GM13977 (cell line): ENCODE measurements at regions not wholly inside any gene's neighbourhood (a gene's known extent, or its start where the extent isn't known, plus 50 kb on each side); places are given as distances from the start of the nearest gene placed in this dataset.

ENCODE experiments used
- DNase-seq: peaks from one replicate; pipeline ENCODE4 v3.0.0; 2012; ENCODE audit warnings: low spot score
- CTCF ChIP-seq: IDR thresholded peaks from 2 replicates; pipeline ENCODE4 v1.5.1; 2012; ENCODE audit warnings: mild to moderate bottlenecking, control low read depth; ENCODE audit not compliant: insufficient read depth; ENCODE audit errors: extremely low read depth, missing control alignments
- in situ Hi-C: fragments of 300-500 bp; cut with MboI; formaldehyde crosslinking; loops from one replicate; pipeline ENCODE4 v1.12.0; 2022; ENCODE audit warnings: low sequenced_read_pairs, low pct_unique_long_range_greater_than_20kb, mixed read lengths, inconsistent platforms; ENCODE audit not compliant: unreplicated experiment

GRCh38 chr22:48370508-48371325, 1457.0 kb downstream of the BRD1 start:
- TF ChIP-seq CTCF: no peak
- DNase-seq: no peak
- in situ Hi-C loops: no loop called here

- no peak for TF ChIP-seq CTCF
- in situ Hi-C loops: no loop called here
- DNase-seq: no peak
These were observed 1457.7 kb downstream of the BRD1 start for GRCh38 chr22:48369789-48370507.

GRCh38 chr22:48368975-48369525, 1458.6 kb downstream of the BRD1 start:
- in situ Hi-C loops: no loop called here
- no peak for TF ChIP-seq CTCF
- no peak for DNase-seq

- no peak for TF ChIP-seq CTCF
- DNase-seq: no peak
- in situ Hi-C loops: no loop called here
These were observed 1459.9 kb downstream of the BRD1 start for GRCh38 chr22:48367731-48368130.

- DNase-seq: no peak
- no peak for TF ChIP-seq CTCF
- in situ Hi-C loops: no loop called here
These were observed 1461.1 kb downstream of the BRD1 start for GRCh38 chr22:48366591-48366990.

DNA sequence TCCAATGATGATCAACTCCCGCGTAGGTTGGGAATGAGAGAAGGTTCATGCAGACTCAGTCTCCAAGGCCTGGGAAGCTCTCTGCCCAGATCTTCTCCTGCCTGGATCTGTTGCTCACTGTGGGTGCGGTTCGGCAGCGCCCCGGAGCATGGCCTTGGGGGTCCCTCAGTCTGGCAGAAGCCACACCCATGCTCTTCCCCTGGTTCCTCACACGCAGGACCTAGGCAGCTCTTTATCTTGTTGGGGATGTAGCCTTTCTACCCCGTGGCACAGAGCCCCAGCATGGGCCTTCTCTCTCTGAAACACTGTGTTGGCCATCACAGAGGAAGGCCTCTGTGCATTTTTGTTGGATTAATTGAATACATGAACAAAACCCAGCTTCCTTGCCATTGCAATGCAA, 1461.6 kb downstream of the BRD1 start:
- TF ChIP-seq CTCF: no peak
- in situ Hi-C loops: no loop called here
- DNase-seq: no peak
